ENCODE measurements at regions not wholly inside any gene's neighbourhood (a gene's known extent, or its start where the extent isn't known, plus 50 kb on each side); places are given as distances from the start of the nearest gene placed in this dataset.
"Not testable (repeated sequence)": the region's sequence is repeated elsewhere in the genome, so short reads cannot be mapped to it uniquely, and the experiment has no call there.

GRCh38 chr13:108077284-108077683 lies 138.1 kb downstream of the LIG4 start:
- no peak for DNase-seq (ENCODE audit: low spot score)

GRCh38 chr13:108074429-108074828 lies 140.9 kb downstream of the LIG4 start:
- DNase-seq (ENCODE audit: low spot score), result not testable (repeated sequence)

GRCh38 chr13:108070925-108071324 lies 144.4 kb downstream of the LIG4 start:
- no peak for DNase-seq (ENCODE audit: low spot score)

- no peak for DNase-seq (ENCODE audit: low spot score)
Measured at GRCh38 chr13:108070491-108070890, 144.8 kb downstream of the LIG4 start.

- DNase-seq (ENCODE audit: low spot score), result no peak
Measured at GRCh38 chr13:108069521-108070210, 145.7 kb downstream of the LIG4 start.

- DNase-seq (ENCODE audit: low spot score), result not testable (repeated sequence)
Measured at GRCh38 chr13:108064372-108064771, 151.0 kb downstream of the LIG4 start.

- DNase-seq (ENCODE audit: low spot score), result no peak
Measured at GRCh38 chr13:108060111-108060510, 155.2 kb downstream of the LIG4 start.

GRCh38 chr13:108056278-108056677 lies 159.1 kb downstream of the LIG4 start:
- DNase-seq (ENCODE audit: low spot score), result no peak

- DNase-seq (ENCODE audit: low spot score), result no peak
Measured at GRCh38 chr13:108049211-108049610, 166.1 kb downstream of the LIG4 start.

GRCh38 chr13:108044954-108045353 lies 170.4 kb downstream of the LIG4 start:
- no peak for DNase-seq (ENCODE audit: low spot score)

- DNase-seq (ENCODE audit: low spot score), result not testable (repeated sequence)
Measured at GRCh38 chr13:108042866-108043265, 172.5 kb downstream of the LIG4 start.

GRCh38 chr13:108037348-108037747 lies 178.0 kb downstream of the LIG4 start:
- no peak for DNase-seq (ENCODE audit: low spot score)

GRCh38 chr13:108036411-108036932 lies 178.9 kb downstream of the LIG4 start:
- no peak for DNase-seq (ENCODE audit: low spot score)

- no peak for DNase-seq (ENCODE audit: low spot score)
Measured at GRCh38 chr13:108034909-108035410, 180.4 kb downstream of the LIG4 start.

GRCh38 chr13:108033800-108034707 lies 181.3 kb downstream of the LIG4 start:
- DNase-seq (ENCODE audit: low spot score), result no peak

GRCh38 chr13:108031865-108032264 lies 183.5 kb downstream of the LIG4 start:
- DNase-seq (ENCODE audit: low spot score), result no peak

GRCh38 chr13:108030769-108031168 lies 184.6 kb downstream of the LIG4 start:
- no peak for DNase-seq (ENCODE audit: low spot score)

- no peak for DNase-seq (ENCODE audit: low spot score)
Measured at GRCh38 chr13:108026680-108027410, 188.5 kb downstream of the LIG4 start.

- no peak for DNase-seq (ENCODE audit: low spot score)
Measured at GRCh38 chr13:108020027-108020426, 195.3 kb downstream of the LIG4 start.

GRCh38 chr13:108018371-108018870 lies 196.9 kb downstream of the LIG4 start:
- no peak for DNase-seq (ENCODE audit: low spot score)

GRCh38 chr13:108006619-108007018 lies 208.7 kb downstream of the LIG4 start:
- no peak for DNase-seq (ENCODE audit: low spot score)

GRCh38 chr13:108005231-108005630 lies 210.1 kb downstream of the LIG4 start:
- no peak for DNase-seq (ENCODE audit: low spot score)

All from globus pallidus (tissue), 1 donor.